K562 (cell line): ENCODE measurements at regions not wholly inside any gene's neighbourhood (a gene's known extent, or its start where the extent isn't known, plus 50 kb on each side); places are given as distances from the start of the nearest gene placed in this dataset.

ENCODE experiments used
- ATAC-seq: fragments of 200-7000 bp; cut with Tn5 transposase; 3 replicates; pipeline ENCODE4 v1.9.1; 2020; ENCODE audit warnings: moderate library complexity
- BruUV-seq: library from RNA; stranded (reverse); fragments of 400-500 nt; replicated peaks from 2 replicates; lab custom pipeline; 2021; lab: Mats Ljungman, UMichigan
- CTCF ChIA-PET: fragments of 300-600 bp; formaldehyde crosslinking; extraction: SDS; loops from one replicate; lab custom pipeline; 2021; ENCODE audit warnings: low intra/inter-chr PET ratio; lab: Yijun Ruan, JAX
- POLR2A ChIA-PET: fragments of 300-600, 350-650 bp; sonication (Branson Sonifier 250); formaldehyde crosslinking; extraction: SDS; loops from one replicate; lab custom pipeline; 2021; ENCODE audit warnings: antibody characterized with exemption, inconsistent platforms; lab: Yijun Ruan, JAX
- DNase-seq, 4 experiments: peaks; one replicate each; pipeline versions ENCODE4 v3.0.0 to v3.0.0-alpha.2; 2011 to 2018; ENCODE audit warnings: low spot score in 3 of 4, mixed read lengths in 3 of 4; ENCODE audit errors: extremely low read depth in 1 of 4
- FAIRE-seq: peaks from 2 replicates; lab custom pipeline; 2011; peaks lifted over from hg19 to GRCh38; lab: Jason Lieb, UNC
- H2AFZ ChIP-seq: 2 replicates; pipeline ENCODE4 v1.6.0; 2011; ENCODE audit warnings: low read depth, low read length, control low read depth, inconsistent platforms
- H3K27ac ChIP-seq: fragments of 200-600 bp; 3 replicates; pipeline ENCODE4 v1.8.0; 2011; ENCODE audit warnings: low read depth, mild to moderate bottlenecking, control low read depth, inconsistent platforms, low read length, moderate library complexity, mixed read lengths; ENCODE audit errors: extremely low read depth
- H3K27me3 ChIP-seq, 2 experiments: fragments of 300-600 bp in 1 of 2; 2 replicates in 1 of 2; 3 replicates in 1 of 2; pipeline versions ENCODE4 v1.6.0 to v1.8.0; 2011; ENCODE audit warnings: inconsistent platforms in 2 of 2, low read length in 2 of 2, mild to moderate bottlenecking in 1 of 2, mixed read lengths in 1 of 2, moderate library complexity in 1 of 2; ENCODE audit not compliant: control insufficient read depth in 2 of 2, insufficient read depth in 2 of 2
- H3K36me3 ChIP-seq: fragments of 300-600 bp; 3 replicates; pipeline ENCODE4 v1.8.0; 2011; ENCODE audit warnings: mild to moderate bottlenecking, low read length, inconsistent platforms; ENCODE audit not compliant: control insufficient read depth, insufficient read depth
- H3K4me1 ChIP-seq, 2 experiments: fragments of 200-600 bp in 1 of 2; replicated peaks in 1 of 2; 2 replicates in 1 of 2; 3 replicates in 1 of 2; pipeline versions ENCODE4 v1.5.1 to v1.8.0; 2011; ENCODE audit warnings: inconsistent platforms in 2 of 2, low read length in 2 of 2, mild to moderate bottlenecking in 1 of 2, mixed read lengths in 1 of 2, moderate library complexity in 1 of 2; ENCODE audit not compliant: control insufficient read depth in 2 of 2, insufficient read depth in 2 of 2
- H3K4me2 ChIP-seq: 2 replicates; pipeline ENCODE4 v1.6.1; 2011; ENCODE audit warnings: low read length, control low read depth, inconsistent platforms, mixed read lengths; ENCODE audit not compliant: insufficient read depth
- H3K4me3 ChIP-seq: fragments of 200-600 bp; sonication (generic), shearing (Covaris generic); 2 replicates; pipeline ENCODE4 v1.5.1; 2016; ENCODE audit warnings: control low read depth, inconsistent platforms
- H3K79me2 ChIP-seq: fragments of 200-600 bp; 3 replicates; pipeline ENCODE4 v1.8.0; 2011; ENCODE audit warnings: low read length, inconsistent platforms; ENCODE audit not compliant: control insufficient read depth, insufficient read depth
- H3K9ac ChIP-seq, 2 experiments: 2 replicates each; pipeline versions ENCODE4 v1.6.0 to v1.6.1; 2011; ENCODE audit warnings: low read depth in 2 of 2, low read length in 2 of 2, control low read depth in 1 of 2, inconsistent platforms in 1 of 2, mild to moderate bottlenecking in 1 of 2, mixed read lengths in 1 of 2; ENCODE audit not compliant: insufficient read depth in 1 of 2
- H3K9me1 ChIP-seq: one replicate; pipeline ENCODE4 v1.6.0; 2011; ENCODE audit warnings: inconsistent platforms, mild to moderate bottlenecking, low read length, moderate library complexity; ENCODE audit not compliant: control insufficient read depth, insufficient read depth
- H3K9me3 ChIP-seq: replicated peaks from 2 replicates; pipeline ENCODE4 v1.5.1; 2011; ENCODE audit warnings: low read depth, low read length, inconsistent platforms; ENCODE audit not compliant: control insufficient read depth, insufficient read depth
- H4K20me1 ChIP-seq: replicated peaks from 2 replicates; pipeline ENCODE4 v1.6.1; 2011; ENCODE audit warnings: low read length, inconsistent platforms, mixed read lengths; ENCODE audit not compliant: control insufficient read depth, insufficient read depth
- FOXJ3 ChIP-seq: sonication (generic); formaldehyde crosslinking; IDR thresholded peaks from 2 replicates; pipeline ENCODE4 v1.4.0; 2020; ENCODE audit warnings: mild to moderate bottlenecking, missing genetic modification reagents
- HDAC8 ChIP-seq: fragments of 450-650 bp; IDR thresholded peaks from 2 replicates; pipeline ENCODE4 v1.6.1; 2016; ENCODE audit warnings: mild to moderate bottlenecking, missing genetic modification characterization, moderate library complexity, missing compliant biosample characterization
- HMG20B ChIP-seq: fragments of 250-450 bp; sonication (Bioruptor Pico); IDR thresholded peaks from 2 replicates; pipeline ENCODE4 v1.5.0; 2021; ENCODE audit warnings: mild to moderate bottlenecking
- NEUROD1 ChIP-seq: fragments of 150-350 bp; IDR thresholded peaks from 2 replicates; pipeline ENCODE4 v1.6.1; 2014; ENCODE audit warnings: borderline replicate concordance, low read length, low read depth; ENCODE audit not compliant: partially characterized antibody
- SAFB2 ChIP-seq: fragments of 200-400 bp; formaldehyde crosslinking; IDR thresholded peaks from 2 replicates; pipeline ENCODE4 v1.6.1; 2018; ENCODE audit warnings: borderline replicate concordance, low read length, low read depth, moderate library complexity; ENCODE audit not compliant: severe bottlenecking
- SP2 ChIP-seq: IDR thresholded peaks from 2 replicates; pipeline ENCODE4 v1.6.1; 2011; ENCODE audit warnings: mild to moderate bottlenecking, low read depth, low read length, moderate library complexity; ENCODE audit not compliant: poor library complexity, severe bottlenecking; ENCODE audit errors: extremely low read depth
- YBX1 ChIP-seq: fragments of 450-650 bp; IDR thresholded peaks from 2 replicates; pipeline ENCODE4 v1.7.1; 2016; ENCODE audit warnings: mild to moderate bottlenecking
- ZNF280B ChIP-seq: fragments of 250-450 bp; sonication (Bioruptor Pico); IDR thresholded peaks from 2 replicates; pipeline ENCODE4 v1.5.1; 2021; ENCODE audit warnings: mild to moderate bottlenecking
- ZNF347 ChIP-seq: fragments of 450-650 bp; formaldehyde crosslinking; IDR thresholded peaks from 2 replicates; pipeline ENCODE4 v1.4.0; 2020; ENCODE audit warnings: low read depth, mild to moderate bottlenecking, moderate library complexity
- WGBS: fragments of 100-300 bp; shearing (Covaris generic); methylation state at CpG from one replicate; pipeline ENCODE4 v1.1.6; 2016; ENCODE audit warnings: low coverage, mixed read lengths; ENCODE audit not compliant: insufficient coverage; ENCODE audit errors: missing lambda C conversion rate; 5-methylcytosine and 5-hydroxymethylcytosine counted together
- in situ Hi-C: fragments of 300-500 bp; cut with MboI; formaldehyde crosslinking; loops from 4 replicates; pipeline ENCODE4 v1.15.0; 2018; ENCODE audit warnings: inconsistent platforms, mixed read lengths
- intact Hi-C: fragments of 100-400 bp; cut with micrococcal nuclease; formaldehyde crosslinking; loops from 2 replicates; pipeline ENCODE4 v1.14.2; 2022
- TF ChIP-seq, protein P1 (sequence below): fragments of 450-650 bp; conservative IDR thresholded peaks from 2 replicates; pipeline ENCODE4 v1.6.1; 2016; ENCODE audit warnings: missing genetic modification characterization, low read depth, mild to moderate bottlenecking, control low read depth, missing compliant biosample characterization

GRCh38 chr1:90544356-90544755 is 172.7 kb downstream of the BARHL2 start:
- Histone ChIP-seq H3K9me1 (no peaks in the 10 kb centered on the region), H4K20me1 (no peaks in the 10 kb centered on the region), H3K79me2 (no peaks in the 10 kb centered on the region), H3K9ac (no peak overlapping the region), H3K27ac (no peak overlapping the region), H2AFZ (no peak overlapping the region), H3K27me3 (no peaks in the 10 kb centered on the region), H3K4me3 (no peak overlapping the region), H3K4me1 (no peaks in the 10 kb centered on the region), H3K9me3 (no peaks in the 10 kb centered on the region), H3K4me2 (no peak overlapping the region), H3K36me3 (no peaks in the 10 kb centered on the region)
- no peak for FAIRE-seq
- ATAC-seq = no peak
- in situ Hi-C loops = no loop called here
- TF ChIP-seq, protein P1, sequence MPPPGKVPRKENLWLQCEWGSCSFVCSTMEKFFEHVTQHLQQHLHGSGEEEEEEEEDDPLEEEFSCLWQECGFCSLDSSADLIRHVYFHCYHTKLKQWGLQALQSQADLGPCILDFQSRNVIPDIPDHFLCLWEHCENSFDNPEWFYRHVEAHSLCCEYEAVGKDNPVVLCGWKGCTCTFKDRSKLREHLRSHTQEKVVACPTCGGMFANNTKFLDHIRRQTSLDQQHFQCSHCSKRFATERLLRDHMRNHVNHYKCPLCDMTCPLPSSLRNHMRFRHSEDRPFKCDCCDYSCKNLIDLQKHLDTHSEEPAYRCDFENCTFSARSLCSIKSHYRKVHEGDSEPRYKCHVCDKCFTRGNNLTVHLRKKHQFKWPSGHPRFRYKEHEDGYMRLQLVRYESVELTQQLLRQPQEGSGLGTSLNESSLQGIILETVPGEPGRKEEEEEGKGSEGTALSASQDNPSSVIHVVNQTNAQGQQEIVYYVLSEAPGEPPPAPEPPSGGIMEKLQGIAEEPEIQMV (tag) = no peak
- no peak for TF ChIP-seq YBX1
- ChIA-PET POLR2A (no interaction called here), CTCF (no interaction called here)
- DNase-seq = no peak
- intact Hi-C loops = no loop called here
- BruUV-seq = no TSS peak
- WGBS = 0% methylated on average over 4 of the region's 4 CpGs

GRCh38 chr1:90537606-90538362 is 179.3 kb downstream of the BARHL2 start:
- BruUV-seq = no TSS peak
- POLR2A ChIA-PET = interaction anchor here (0.5 kb wide), 1 partner anchor 197 kb away, joined by 4 read pairs; no protein-coding TSS in a partner anchor
- in situ Hi-C loops = no loop called here
- TF ChIP-seq HMG20B (CRISPR knock-in tag) (no peak), HDAC8 (tag) (no peak), ZNF280B (no peak), SP2 (no peak), SAFB2 (no peak), NEUROD1 (no peak), FOXJ3 (CRISPR knock-in tag) (no peak), ZNF347 (no peak)

More at GRCh38 chr1:90537606-90538362, 179.3 kb downstream of the BARHL2 start:
- H3K36me3 ChIP-seq = no peaks in the 10 kb centered on the region
- no peak overlapping the region for H2AFZ ChIP-seq
- no peak for DNase-seq
- no peaks in the 10 kb centered on the region for H3K9me1 ChIP-seq
- ATAC-seq = no peak
- FAIRE-seq = no peak
- H3K27me3 ChIP-seq = no peaks in the 10 kb centered on the region
- H3K79me2 ChIP-seq = no peaks in the 10 kb centered on the region
- H3K27ac ChIP-seq = no peak overlapping the region
- under 1% methylated on average over 9 of the region's 9 CpGs for WGBS
- no peaks in the 10 kb centered on the region for H3K9me3 ChIP-seq
- no peaks in the 10 kb centered on the region for H4K20me1 ChIP-seq
- CTCF ChIA-PET = no interaction called here
- H3K4me1 ChIP-seq = no peaks in the 10 kb centered on the region
- H3K4me3 ChIP-seq = no peak overlapping the region
- H3K4me2 ChIP-seq = no peak overlapping the region
- intact Hi-C loops = no loop called here
- no peak overlapping the region for H3K9ac ChIP-seq
